Embryonic facial prominence (tissue), 1 donor: ENCODE measurements at regions not wholly inside any gene's neighbourhood (a gene's known extent, or its start where the extent isn't known, plus 50 kb on each side); places are given as distances from the start of the nearest gene placed in this dataset.

Experiments
- DNase-seq: peaks from one replicate; pipeline ENCODE4 v3.0.0-alpha.2; 2016; ENCODE audit errors: extremely low spot score

GRCh38 chr14:85416771-85417170 lies 113.2 kb upstream of the FLRT2 start:
- no peak for DNase-seq

GRCh38 chr14:85417396-85417795 lies 112.5 kb upstream of the FLRT2 start:
- no peak for DNase-seq

- DNase-seq = no peak
These were observed 111.2 kb upstream of the FLRT2 start for GRCh38 chr14:85418721-85419120.

GRCh38 chr14:85420278-85420677 lies 109.7 kb upstream of the FLRT2 start:
- no peak for DNase-seq

DNA sequence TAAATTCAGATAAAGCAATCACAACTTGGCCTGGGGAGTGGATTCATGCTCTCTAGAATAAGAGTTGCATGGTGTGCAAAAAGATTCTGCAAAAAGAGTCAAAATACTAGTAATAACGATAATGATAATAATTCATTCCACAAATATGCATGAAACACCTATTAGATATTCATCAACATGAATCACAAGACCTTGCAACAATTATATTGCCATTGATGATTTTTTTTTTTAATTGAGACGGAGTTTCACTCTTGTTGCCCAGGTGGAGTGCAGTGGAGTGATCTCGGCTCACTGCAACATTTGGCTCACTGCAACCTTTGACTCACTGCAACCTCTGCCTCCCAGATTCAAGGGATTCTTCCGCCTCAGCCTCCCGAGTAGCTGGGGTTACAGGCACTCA lies 109.2 kb upstream of the FLRT2 start:
- DNase-seq = no peak

DNA sequence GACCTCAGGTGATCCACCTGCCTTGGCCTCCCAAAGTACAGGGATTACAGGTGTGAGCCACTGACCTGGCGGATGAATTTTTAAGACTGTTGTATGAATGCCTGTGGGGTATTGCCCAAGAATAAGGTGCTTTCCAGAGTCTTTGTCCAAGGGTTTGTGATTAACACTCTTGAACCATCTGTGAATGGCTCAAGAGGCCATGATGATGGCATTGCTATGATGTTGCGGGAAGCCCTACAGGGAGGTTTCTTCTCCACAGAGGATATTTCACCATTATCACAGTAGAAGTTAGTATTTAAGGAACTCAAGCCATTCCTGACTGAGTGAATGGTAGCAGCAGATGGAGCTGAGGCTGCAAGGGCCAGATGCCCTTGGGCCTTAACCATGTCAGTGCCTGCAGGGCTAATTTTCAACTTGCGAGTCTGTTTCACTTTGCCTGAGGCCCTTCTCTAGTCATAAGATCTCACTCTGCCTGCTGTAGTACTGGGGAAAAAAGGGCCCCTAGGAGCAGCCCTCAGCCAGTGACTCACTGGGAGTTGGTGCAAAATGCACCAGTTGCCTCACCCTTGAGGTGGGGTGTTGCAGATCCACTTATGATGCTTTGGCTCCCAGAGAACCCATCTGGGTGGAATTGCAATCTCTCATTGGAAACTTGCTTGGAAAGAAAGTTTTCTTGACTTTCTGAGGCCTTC lies 108.6 kb upstream of the FLRT2 start:
- no peak for DNase-seq

DNA sequence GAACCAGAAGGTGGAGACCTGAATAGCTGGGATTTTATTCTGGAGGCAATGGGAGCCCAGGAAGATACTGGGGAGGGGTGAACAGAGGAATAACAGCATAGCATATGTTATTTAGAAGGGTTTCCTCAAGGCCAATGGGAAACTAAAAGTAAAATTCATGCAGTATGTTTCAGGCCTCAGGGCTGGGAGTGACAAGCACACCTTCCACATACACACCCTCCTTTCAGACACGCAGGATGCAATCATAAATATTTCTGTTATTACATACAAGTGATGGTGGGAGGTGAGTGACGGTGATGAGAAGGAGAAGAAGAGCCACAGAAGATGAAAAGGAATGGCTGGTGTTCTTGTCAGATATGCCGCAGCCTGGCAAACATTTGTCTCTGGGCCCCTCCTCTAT lies 106.1 kb upstream of the FLRT2 start:
- DNase-seq = no peak

DNA sequence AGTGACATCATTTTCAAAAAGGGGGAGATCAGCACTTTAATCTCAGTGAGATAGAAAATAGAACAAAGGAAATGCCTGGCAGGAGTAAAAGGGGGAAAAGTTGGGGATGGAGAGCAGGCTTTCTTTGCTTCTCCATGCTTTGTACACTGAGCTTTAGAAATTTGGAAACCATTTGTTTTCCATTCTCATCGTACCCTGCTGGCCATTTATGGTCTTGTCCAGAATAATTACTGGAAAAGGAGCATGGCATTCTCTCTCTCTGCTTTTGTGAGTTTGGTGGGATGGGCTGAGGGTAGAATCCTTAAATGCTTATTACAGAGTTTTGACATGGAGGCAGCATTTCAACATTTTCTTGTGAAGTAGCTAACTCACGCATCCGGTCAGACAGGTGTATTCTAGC lies 104.4 kb upstream of the FLRT2 start:
- no peak for DNase-seq

DNA sequence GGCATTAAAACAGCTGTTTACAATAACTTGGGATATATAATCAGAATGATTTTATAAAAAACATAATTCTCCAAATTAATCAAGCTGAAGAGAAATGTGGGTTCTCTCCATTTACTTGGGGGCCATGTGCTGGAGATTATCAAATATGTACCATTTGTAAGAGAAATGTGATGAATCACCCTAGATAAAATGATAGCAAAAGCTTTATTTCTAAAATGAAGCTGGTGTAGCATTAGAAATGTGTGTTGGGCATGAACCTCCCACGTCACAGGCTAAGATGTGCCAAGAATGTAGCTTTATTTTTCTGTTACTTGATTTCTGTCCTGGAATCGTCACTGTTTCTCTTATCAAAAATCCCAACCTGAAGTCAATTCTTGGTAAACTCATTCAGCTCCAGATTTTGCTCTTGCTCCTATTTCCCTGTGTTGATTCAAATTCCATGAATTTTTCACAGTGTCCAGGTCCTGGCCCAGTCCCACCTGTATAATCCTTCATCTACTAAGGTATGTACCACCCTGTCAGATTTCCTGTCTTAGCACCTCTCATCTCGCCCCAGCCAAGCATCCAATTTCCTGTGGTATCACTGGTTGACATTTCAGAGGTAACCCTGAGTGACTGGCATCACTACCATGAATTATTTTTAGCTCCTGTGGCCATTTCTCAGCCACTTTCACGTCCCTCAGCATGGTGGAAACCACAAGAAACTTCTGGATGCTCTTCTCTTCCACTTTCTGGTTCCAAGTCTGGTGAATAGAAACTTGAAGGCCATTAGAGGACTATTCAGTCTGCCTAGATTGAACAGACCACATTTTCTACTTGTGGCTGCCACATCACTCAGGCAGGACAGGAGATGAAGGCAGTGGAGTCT lies 103.6 kb upstream of the FLRT2 start:
- no peak for DNase-seq

- DNase-seq = no peak
These were observed 101.0 kb upstream of the FLRT2 start for GRCh38 chr14:85428926-85429325.

DNA sequence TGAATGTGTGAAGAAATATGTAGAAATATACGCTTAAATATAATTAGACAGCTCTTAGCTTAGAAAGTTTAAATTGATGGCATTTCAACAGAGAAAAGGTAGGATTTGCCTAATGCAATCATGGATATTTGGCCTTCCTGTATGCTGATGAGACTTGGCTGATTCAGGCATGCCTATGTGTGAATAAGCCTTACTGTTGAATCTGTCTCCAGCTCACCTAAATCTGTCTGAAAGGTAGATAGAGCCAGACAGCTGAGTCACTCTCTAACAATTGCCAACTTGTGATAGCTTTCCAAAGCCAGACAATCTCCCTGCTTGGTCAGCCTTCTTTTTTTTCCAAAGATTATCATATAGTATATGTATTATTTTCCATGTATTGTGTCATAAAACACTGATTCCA lies 92.8 kb upstream of the FLRT2 start:
- no peak for DNase-seq

GRCh38 chr14:85438001-85438400 lies 91.9 kb upstream of the FLRT2 start:
- no peak for DNase-seq

DNA sequence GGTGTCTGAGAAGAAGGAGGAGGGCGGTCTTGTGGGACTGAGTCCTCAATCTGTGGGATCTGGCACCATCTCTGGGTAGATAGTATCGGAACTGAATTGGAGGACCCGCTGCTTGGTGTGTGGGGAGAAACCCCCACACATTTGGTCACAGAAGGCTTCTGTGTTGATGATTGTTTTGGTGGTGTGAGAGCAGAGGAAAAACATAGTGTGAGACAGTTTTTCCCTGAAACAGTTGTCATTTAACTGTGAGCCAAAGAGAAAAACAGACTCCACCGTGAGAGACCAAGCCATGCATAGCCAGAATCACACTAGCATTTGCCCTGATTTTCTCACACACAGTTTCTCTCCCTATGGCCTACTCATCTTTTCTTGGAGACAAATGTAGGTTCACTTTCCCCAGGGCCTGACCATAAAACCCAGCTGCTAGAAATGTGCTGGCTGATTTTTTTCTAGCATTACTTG lies 91.4 kb upstream of the FLRT2 start:
- DNase-seq = no peak

GRCh38 chr14:85439696-85440328 lies 90.1 kb upstream of the FLRT2 start:
- no peak for DNase-seq

- no peak for DNase-seq
These were observed 87.9 kb upstream of the FLRT2 start for GRCh38 chr14:85441909-85442643.

- no peak for DNase-seq
These were observed 86.9 kb upstream of the FLRT2 start for GRCh38 chr14:85442996-85443395.

DNA sequence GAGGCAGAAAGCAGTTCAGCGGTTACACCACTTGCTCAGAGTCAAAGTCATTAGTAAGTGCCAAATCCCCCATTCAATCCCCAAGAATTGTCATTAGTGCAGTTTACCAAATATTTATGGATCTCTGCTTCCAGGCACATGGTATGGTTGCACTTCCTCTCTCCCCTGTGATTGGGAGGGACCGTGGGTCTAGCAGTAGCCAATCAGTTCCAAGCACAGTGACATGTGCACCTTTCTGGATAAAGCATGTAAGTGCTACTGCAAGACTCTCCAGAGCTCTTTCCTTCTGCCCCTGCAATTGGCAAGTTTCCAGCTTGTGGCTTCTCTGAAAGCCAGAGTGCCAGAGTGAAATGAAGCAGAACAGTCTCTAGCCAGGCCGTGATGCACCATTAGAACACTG lies 85.3 kb upstream of the FLRT2 start:
- DNase-seq = no peak

DNA sequence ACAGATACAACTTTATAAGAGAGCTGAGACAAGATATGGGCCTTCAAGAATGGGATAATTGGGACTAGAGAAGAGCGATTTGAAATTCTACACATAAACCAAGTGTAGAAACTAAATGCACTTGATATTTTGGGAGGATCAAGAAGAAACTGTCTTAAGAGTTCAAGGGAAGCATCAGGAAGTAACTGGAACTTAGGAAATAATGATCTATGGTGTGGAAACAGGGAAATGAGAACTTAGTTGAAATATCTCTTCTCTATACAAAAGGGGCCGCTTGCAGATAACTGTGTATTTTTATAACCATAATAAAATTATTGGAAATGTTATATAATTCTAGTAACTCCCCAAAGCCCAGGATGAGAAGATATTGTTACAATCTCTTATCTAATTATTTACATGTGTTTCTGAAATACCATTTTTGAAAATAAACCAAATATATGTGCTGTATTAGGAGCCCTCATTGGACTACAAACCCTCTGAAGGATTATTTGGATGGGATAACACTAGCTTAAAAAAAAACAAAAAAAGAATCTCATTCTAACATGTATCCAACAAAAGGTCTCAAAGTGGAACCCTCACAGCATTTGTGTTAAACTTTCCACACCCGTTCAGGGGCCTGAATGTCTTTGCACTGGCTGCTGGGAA lies 84.7 kb upstream of the FLRT2 start:
- no peak for DNase-seq

DNA sequence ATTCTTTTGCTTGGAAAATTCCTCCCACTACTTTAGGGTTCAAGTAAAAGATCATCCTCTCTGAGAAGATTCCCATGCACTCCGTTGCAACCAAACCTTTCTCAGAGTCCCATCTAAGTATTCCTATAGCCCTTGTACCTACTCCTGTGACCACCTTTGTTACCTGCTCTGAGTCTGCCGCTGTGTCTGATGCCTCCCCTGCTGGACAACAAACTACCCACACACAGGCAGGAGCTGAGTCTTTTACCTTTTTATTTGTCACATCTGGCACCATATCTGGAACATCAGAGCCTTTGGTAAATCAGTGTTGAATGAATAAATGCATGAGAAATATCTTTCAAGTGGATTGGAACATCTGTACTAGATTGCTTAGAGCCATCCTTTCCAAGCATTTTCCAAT lies 82.1 kb upstream of the FLRT2 start:
- no peak for DNase-seq

GRCh38 chr14:85451421-85451820 lies 78.5 kb upstream of the FLRT2 start:
- no peak for DNase-seq

- DNase-seq = no peak
These were observed 76.3 kb upstream of the FLRT2 start for GRCh38 chr14:85453401-85454225.
